ENCODE measurements at regions not wholly inside any gene's neighbourhood (a gene's known extent, or its start where the extent isn't known, plus 50 kb on each side); places are given as distances from the start of the nearest gene placed in this dataset.

- no peaks in the 10 kb centered on the region for H3K27me3 ChIP-seq (ENCODE audit: insufficient read depth, low read length)
- no peak overlapping the region for H3K4me2 ChIP-seq (ENCODE audit: low read length)
- DNase-seq (ENCODE audit: low read depth), result no peak
- Mint-ChIP-seq H3K4me1 (ENCODE audit: low read depth, unreplicated experiment) (no peaks in the 10 kb centered on the region), H3K9me3 (ENCODE audit: unreplicated experiment) (no peaks in the 10 kb centered on the region), H3K36me3 (ENCODE audit: low read depth, unreplicated experiment) (no peaks in the 10 kb centered on the region), H3K27me3 (ENCODE audit: low read depth, unreplicated experiment) (no peaks in the 10 kb centered on the region), H3K27ac (ENCODE audit: unreplicated experiment) (no peak overlapping the region), H3K4me3 (ENCODE audit: unreplicated experiment) (no peak overlapping the region)
- no peaks in the 10 kb centered on the region for H3K36me3 ChIP-seq (ENCODE audit: insufficient read depth, low read length)
- no peak overlapping the region for H3K9ac ChIP-seq (ENCODE audit: low read length)
- no peaks in the 10 kb centered on the region for H4K20me1 ChIP-seq (ENCODE audit: insufficient read depth, low read length)
- no peaks in the 10 kb centered on the region for H3K9me3 ChIP-seq (ENCODE audit: insufficient read depth, low read depth, low read length)
- no peak for FAIRE-seq
- H3K79me2 ChIP-seq (ENCODE audit: insufficient read depth, low read length), result no peaks in the 10 kb centered on the region
- H3K4me1 ChIP-seq (ENCODE audit: insufficient read depth, low read length), result no peaks in the 10 kb centered on the region
- H3K27ac ChIP-seq (ENCODE audit: low read depth, low read length), result no peak overlapping the region
- no peak overlapping the region for H2AFZ ChIP-seq (ENCODE audit: low read depth, low read length)
- H3K4me3 ChIP-seq (ENCODE audit: insufficient read depth, low read depth, low read length), result no peak overlapping the region
- TF ChIP-seq EZH2 (IDR thresholded peaks at IDR 0.05; ENCODE audit: insufficient read depth, low read length), result no peak
- TF ChIP-seq CTCF (IDR thresholded peaks at IDR 0.05; ENCODE audit: insufficient read depth, low read depth, low read length), result no peak
Observed at GRCh38 chr3:95883801-95884200, 930.6 kb upstream of the EPHA6 start.

DNA sequence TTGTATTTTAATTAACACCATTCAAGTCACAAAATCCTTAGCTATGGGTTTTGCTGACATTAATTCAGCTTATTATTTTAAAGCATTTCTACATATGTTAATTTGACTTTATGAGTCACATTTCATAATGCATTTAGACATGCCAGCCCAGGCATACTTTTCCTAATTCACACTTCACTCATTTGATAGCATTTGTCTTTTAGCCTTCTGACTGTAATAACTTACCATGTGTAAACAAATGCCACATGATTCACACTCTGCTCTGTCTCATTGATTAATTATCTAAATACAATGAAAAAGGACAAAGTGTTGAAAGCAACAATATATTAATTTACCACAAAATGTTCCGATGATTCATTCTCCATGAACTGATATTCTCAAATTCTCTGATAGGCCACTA, 927.8 kb upstream of the EPHA6 start:
- Histone ChIP-seq H3K4me3 (ENCODE audit: insufficient read depth, low read depth, low read length) (no peak overlapping the region), H3K9me3 (ENCODE audit: insufficient read depth, low read depth, low read length) (no peaks in the 10 kb centered on the region), H3K79me2 (ENCODE audit: insufficient read depth, low read length) (no peaks in the 10 kb centered on the region), H3K9ac (ENCODE audit: low read length) (no peak overlapping the region), H3K27me3 (ENCODE audit: insufficient read depth, low read length) (no peaks in the 10 kb centered on the region), H3K4me2 (ENCODE audit: low read length) (no peak overlapping the region), H3K27ac (ENCODE audit: low read depth, low read length) (no peak overlapping the region), H2AFZ (ENCODE audit: low read depth, low read length) (no peak overlapping the region), H4K20me1 (ENCODE audit: insufficient read depth, low read length) (no peaks in the 10 kb centered on the region), H3K36me3 (ENCODE audit: insufficient read depth, low read length) (no peaks in the 10 kb centered on the region), H3K4me1 (ENCODE audit: insufficient read depth, low read length) (no peaks in the 10 kb centered on the region)
- FAIRE-seq, result no peak
- peak; percentile 6 for DNase-seq (ENCODE audit: low read depth)
- no peak overlapping the region for H3K4me3 Mint-ChIP-seq (ENCODE audit: unreplicated experiment)
- TF ChIP-seq CTCF (IDR thresholded peaks at IDR 0.05; ENCODE audit: insufficient read depth, low read depth, low read length), result no peak
- TF ChIP-seq EZH2 (IDR thresholded peaks at IDR 0.05; ENCODE audit: insufficient read depth, low read length), result no peak
- H3K9me3 Mint-ChIP-seq (ENCODE audit: unreplicated experiment), result no peaks in the 10 kb centered on the region
- H3K4me1 Mint-ChIP-seq (ENCODE audit: low read depth, unreplicated experiment), result no peaks in the 10 kb centered on the region
- H3K36me3 Mint-ChIP-seq (ENCODE audit: low read depth, unreplicated experiment), result no peaks in the 10 kb centered on the region
- no peaks in the 10 kb centered on the region for H3K27me3 Mint-ChIP-seq (ENCODE audit: low read depth, unreplicated experiment)
- H3K27ac Mint-ChIP-seq (ENCODE audit: unreplicated experiment), result no peak overlapping the region

- Histone ChIP-seq H3K9ac (ENCODE audit: low read length) (no peak overlapping the region), H3K36me3 (ENCODE audit: insufficient read depth, low read length) (no peaks in the 10 kb centered on the region), H3K27ac (ENCODE audit: low read depth, low read length) (no peak overlapping the region), H3K9me3 (ENCODE audit: insufficient read depth, low read depth, low read length) (no peaks in the 10 kb centered on the region), H3K79me2 (ENCODE audit: insufficient read depth, low read length) (no peaks in the 10 kb centered on the region), H4K20me1 (ENCODE audit: insufficient read depth, low read length) (no peaks in the 10 kb centered on the region), H3K27me3 (ENCODE audit: insufficient read depth, low read length) (no peaks in the 10 kb centered on the region), H3K4me2 (ENCODE audit: low read length) (no peak overlapping the region), H3K4me3 (ENCODE audit: insufficient read depth, low read depth, low read length) (no peak overlapping the region), H2AFZ (ENCODE audit: low read depth, low read length) (no peak overlapping the region), H3K4me1 (ENCODE audit: insufficient read depth, low read length) (no peaks in the 10 kb centered on the region)
- Mint-ChIP-seq H3K27ac (ENCODE audit: unreplicated experiment) (no peak overlapping the region), H3K27me3 (ENCODE audit: low read depth, unreplicated experiment) (no peaks in the 10 kb centered on the region), H3K36me3 (ENCODE audit: low read depth, unreplicated experiment) (no peaks in the 10 kb centered on the region), H3K4me3 (ENCODE audit: unreplicated experiment) (no peak overlapping the region), H3K4me1 (ENCODE audit: low read depth, unreplicated experiment) (no peaks in the 10 kb centered on the region), H3K9me3 (ENCODE audit: unreplicated experiment) (no peaks in the 10 kb centered on the region)
- no peak for FAIRE-seq
- no peak for DNase-seq (ENCODE audit: low read depth)
- TF ChIP-seq EZH2 (IDR thresholded peaks at IDR 0.05; ENCODE audit: insufficient read depth, low read length) (no peak), CTCF (IDR thresholded peaks at IDR 0.05; ENCODE audit: insufficient read depth, low read depth, low read length) (no peak)
Observed at GRCh38 chr3:95887114-95887513, 927.3 kb upstream of the EPHA6 start.

All from astrocyte (in vitro differentiated cells and primary cell).